Loucy (cell line): ENCODE measurements at regions not wholly inside any gene's neighbourhood (a gene's known extent, or its start where the extent isn't known, plus 50 kb on each side); places are given as distances from the start of the nearest gene placed in this dataset.

Experiments
- H2AFZ ChIP-seq: fragments of 200-600 bp; sonication (generic); 2 replicates; pipeline ENCODE4 v1.6.0; 2016; ENCODE audit warnings: antibody characterized with exemption, mild to moderate bottlenecking, low read length, moderate library complexity
- H3F3A ChIP-seq: fragments of 200-600 bp; 2 replicates; pipeline ENCODE4 v1.6.0; 2016; ENCODE audit warnings: antibody characterized with exemption, low read depth, mild to moderate bottlenecking
- H3K27me3 ChIP-seq: fragments of 200-600 bp; sonication (generic); 2 replicates; pipeline ENCODE4 v1.6.1; 2014; ENCODE audit warnings: low read length, mild to moderate bottlenecking; ENCODE audit not compliant: insufficient read depth, poor library complexity, severe bottlenecking
- H3K36me3 ChIP-seq: fragments of 200-600 bp; sonication (generic); 2 replicates; pipeline ENCODE4 v1.6.1; 2016; ENCODE audit warnings: low read length; ENCODE audit not compliant: insufficient read depth
- H3K4me1 ChIP-seq: fragments of 200-600 bp; sonication (generic); 2 replicates; pipeline ENCODE4 v1.5.1; 2014; ENCODE audit warnings: low read length, mild to moderate bottlenecking; ENCODE audit not compliant: insufficient read depth, poor library complexity, severe bottlenecking
- H3K4me2 ChIP-seq: fragments of 200-600 bp; sonication (generic); 2 replicates; pipeline ENCODE4 v1.6.0; 2014; ENCODE audit warnings: antibody characterized with exemption, low read length, low read depth, mild to moderate bottlenecking; ENCODE audit not compliant: poor library complexity, severe bottlenecking
- H3K4me3 ChIP-seq: fragments of 200-600 bp; sonication (generic); 2 replicates; pipeline ENCODE4 v1.5.1; 2014; ENCODE audit warnings: low read length, mild to moderate bottlenecking, mixed read lengths; ENCODE audit not compliant: poor library complexity, severe bottlenecking
- H3K79me2 ChIP-seq: fragments of 200-600 bp; sonication (generic); 2 replicates; pipeline ENCODE4 v1.6.1; 2014; ENCODE audit warnings: low read length; ENCODE audit not compliant: insufficient read depth
- H3K9ac ChIP-seq: fragments of 200-600 bp; sonication (generic); 2 replicates; pipeline ENCODE4 v1.6.0; 2014; ENCODE audit warnings: mild to moderate bottlenecking, low read depth, low read length, moderate library complexity; ENCODE audit not compliant: poor library complexity, severe bottlenecking
- H3K9me2 ChIP-seq: fragments of 200-600 bp; sonication (generic); replicated peaks from 2 replicates; pipeline ENCODE4 v1.6.1; 2016; ENCODE audit warnings: low read depth, low read length, mixed read lengths
- H3K9me3 ChIP-seq: fragments of 200-600 bp; sonication (generic); 2 replicates; pipeline ENCODE4 v1.6.1; 2014; ENCODE audit warnings: mild to moderate bottlenecking, antibody characterized with exemption, low read length, low read depth; ENCODE audit not compliant: insufficient read depth
- H4K20me1 ChIP-seq: fragments of 200-600 bp; sonication (generic); 2 replicates; pipeline ENCODE4 v1.6.0; 2014; ENCODE audit warnings: antibody characterized with exemption, low read length, mild to moderate bottlenecking; ENCODE audit not compliant: insufficient read depth, poor library complexity, severe bottlenecking
- CTCF ChIP-seq: fragments of 200-600 bp; sonication (generic); conservative IDR thresholded peaks from 2 replicates; pipeline ENCODE4 v1.5.1; 2014; ENCODE audit warnings: mild to moderate bottlenecking, antibody characterized with exemption, low read length
- EZH2phosphoT487 ChIP-seq: fragments of 200-600 bp; IDR thresholded peaks from 2 replicates; pipeline ENCODE4 v1.6.1; 2018; ENCODE audit warnings: antibody characterized with exemption, mild to moderate bottlenecking, moderate library complexity, borderline replicate concordance

GRCh38 chr4:54367059-54367458 is 138.0 kb downstream of the PDGFRA start:
- no peak overlapping the region for H3K4me3 ChIP-seq
- H3K36me3 ChIP-seq: no peaks in the 10 kb centered on the region
- H3F3A ChIP-seq: no peaks in the 10 kb centered on the region
- no peaks in the 10 kb centered on the region for H4K20me1 ChIP-seq
- H3K9me3 ChIP-seq: no peaks in the 10 kb centered on the region
- no peak overlapping the region for H3K4me2 ChIP-seq
- no peaks in the 10 kb centered on the region for H3K79me2 ChIP-seq
- H3K4me1 ChIP-seq: no peaks in the 10 kb centered on the region
- TF ChIP-seq CTCF: peak; percentile 61
- TF ChIP-seq EZH2phosphoT487: no peak
- no peaks in the 10 kb centered on the region for H3K27me3 ChIP-seq
- 0 out of 2 replicates have a peak overlapping the region, but pooled peaks have one; percentile 18 for H2AFZ ChIP-seq
- H3K9ac ChIP-seq: no peak overlapping the region
- H3K9me2 ChIP-seq: no peaks in the 10 kb centered on the region

- TF ChIP-seq CTCF (no peak), EZH2phosphoT487 (no peak)
- H3K36me3 ChIP-seq: no peaks in the 10 kb centered on the region
Observed at GRCh38 chr4:54368281-54369265, 139.5 kb downstream of the PDGFRA start.

GRCh38 chr4:54371173-54371572 is 142.1 kb downstream of the PDGFRA start:
- Histone ChIP-seq H3K4me2 (no peak overlapping the region), H3K9me3 (no peaks in the 10 kb centered on the region), H3K4me3 (no peak overlapping the region), H3K9ac (no peak overlapping the region), H3K27me3 (no peaks in the 10 kb centered on the region), H3K36me3 (no peaks in the 10 kb centered on the region), H4K20me1 (no peaks in the 10 kb centered on the region), H3K79me2 (no peaks in the 10 kb centered on the region), H3K4me1 (no peaks in the 10 kb centered on the region), H3F3A (no peaks in the 10 kb centered on the region), H2AFZ (no peak overlapping the region), H3K9me2 (no peaks in the 10 kb centered on the region)
- no peak for TF ChIP-seq CTCF
- TF ChIP-seq EZH2phosphoT487: no peak

More at GRCh38 chr4:54368281-54369265, 139.5 kb downstream of the PDGFRA start:
- Histone ChIP-seq H3K9me3 (no peaks in the 10 kb centered on the region), H3K4me1 (no peaks in the 10 kb centered on the region), H3K79me2 (no peaks in the 10 kb centered on the region), H3F3A (no peaks in the 10 kb centered on the region), H3K9ac (no peak overlapping the region), H3K27me3 (no peaks in the 10 kb centered on the region), H3K4me3 (no peak overlapping the region), H2AFZ (no peak overlapping the region), H3K4me2 (no peak overlapping the region), H3K9me2 (no peaks in the 10 kb centered on the region), H4K20me1 (no peaks in the 10 kb centered on the region)
